GM23248 (cell line): ENCODE measurements at regions not wholly inside any gene's neighbourhood (a gene's known extent, or its start where the extent isn't known, plus 50 kb on each side); places are given as distances from the start of the nearest gene placed in this dataset.

Source experiments
- EZH2 ChIP-seq: fragments of 200-600 bp; sonication (generic); IDR thresholded peaks from 2 replicates; pipeline ENCODE4 v1.6.1; 2018; ENCODE audit warnings: antibody characterized with exemption, mild to moderate bottlenecking; ENCODE audit not compliant: insufficient read depth, poor library complexity, severe bottlenecking
- EZH2phosphoT487 ChIP-seq: fragments of 200-600 bp; sonication (generic); IDR thresholded peaks from 2 replicates; pipeline ENCODE4 v1.6.1; 2018; ENCODE audit warnings: antibody characterized with exemption, moderate library complexity, mild to moderate bottlenecking, low read depth; ENCODE audit not compliant: insufficient read depth

- TF ChIP-seq EZH2 (no peak), EZH2phosphoT487 (no peak)
Measured at GRCh38 chr9:24712206-24712605, 166.5 kb upstream of the IZUMO3 start.
